GM12878 (cell line): ENCODE measurements at regions not wholly inside any gene's neighbourhood (a gene's known extent, or its start where the extent isn't known, plus 50 kb on each side); places are given as distances from the start of the nearest gene placed in this dataset.

Experiments
- HDAC2 ChIP-seq: fragments of 200-600 bp; sonication (generic); IDR thresholded peaks from 2 replicates; pipeline ENCODE4 v1.6.1; 2017
- POLR2AphosphoS2 ChIP-seq: IDR thresholded peaks from 2 replicates; pipeline ENCODE4 v1.6.1; 2011; ENCODE audit warnings: low read depth, mild to moderate bottlenecking, low read length, improper control_type of control experiment, moderate library complexity
- SMARCA5 ChIP-seq: fragments of 450-650 bp; IDR thresholded peaks from 2 replicates; pipeline ENCODE4 v1.6.1; 2017; ENCODE audit warnings: mild to moderate bottlenecking
- SRF ChIP-seq, 2 experiments: IDR thresholded peaks; 2 replicates each; pipeline ENCODE4 v1.6.1; 2011; ENCODE audit warnings: low read depth in 2 of 2, low read length in 2 of 2, mild to moderate bottlenecking in 1 of 2, moderate library complexity in 1 of 2
- TF ChIP-seq, protein P1 (sequence below): IDR thresholded peaks from 2 replicates; pipeline ENCODE4 v1.6.1; 2012; ENCODE audit warnings: low read depth, low read length, improper control_type of control experiment
- TF ChIP-seq, protein P2 (sequence below), 3 experiments: IDR thresholded peaks in 2 of 3; conservative IDR thresholded peaks in 1 of 3; 2 replicates each; pipeline ENCODE4 v1.5.1; 2011; ENCODE audit warnings: low read depth in 3 of 3, low read length in 3 of 3, mild to moderate bottlenecking in 3 of 3, control low read depth in 2 of 3, moderate library complexity in 2 of 3, inconsistent platforms in 1 of 3, mixed read lengths in 1 of 3; ENCODE audit not compliant: control insufficient read depth in 2 of 3, insufficient read depth in 1 of 3; ENCODE audit errors: extremely low read depth in 1 of 3
- TF ChIP-seq, protein P3 (sequence below): fragments of 450-650 bp; IDR thresholded peaks from 2 replicates; pipeline ENCODE4 v1.6.1; 2016; ENCODE audit warnings: mild to moderate bottlenecking

DNA sequence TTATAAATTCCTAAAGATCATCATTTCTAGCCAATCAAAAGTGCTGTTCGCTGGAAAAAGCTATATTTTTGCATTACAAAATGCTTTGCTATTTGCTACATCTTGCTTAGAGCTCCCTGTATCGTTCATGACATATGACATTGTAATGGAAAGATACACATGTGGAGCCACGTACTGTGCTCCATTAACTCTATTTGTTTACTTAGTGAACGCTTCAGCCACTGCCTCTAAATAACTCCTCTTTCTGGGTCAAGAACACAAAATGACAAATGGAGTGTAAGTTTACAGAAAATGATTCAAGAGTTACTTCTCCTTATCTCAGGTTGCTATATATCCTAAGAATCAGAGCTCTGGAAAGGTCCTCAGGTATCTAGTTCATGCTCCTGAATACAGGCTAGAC, 329.1 kb upstream of the SMIM31 start:
- TF ChIP-seq POLR2AphosphoS2: no peak
- TF ChIP-seq SRF (IDR thresholded peaks at IDR 0.05; ENCODE audit: low read depth in 2 of 2, low read length in 2 of 2): no peak
- TF ChIP-seq, protein P1, sequence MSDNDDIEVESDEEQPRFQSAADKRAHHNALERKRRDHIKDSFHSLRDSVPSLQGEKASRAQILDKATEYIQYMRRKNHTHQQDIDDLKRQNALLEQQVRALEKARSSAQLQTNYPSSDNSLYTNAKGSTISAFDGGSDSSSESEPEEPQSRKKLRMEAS: no peak
- TF ChIP-seq, protein P2, sequence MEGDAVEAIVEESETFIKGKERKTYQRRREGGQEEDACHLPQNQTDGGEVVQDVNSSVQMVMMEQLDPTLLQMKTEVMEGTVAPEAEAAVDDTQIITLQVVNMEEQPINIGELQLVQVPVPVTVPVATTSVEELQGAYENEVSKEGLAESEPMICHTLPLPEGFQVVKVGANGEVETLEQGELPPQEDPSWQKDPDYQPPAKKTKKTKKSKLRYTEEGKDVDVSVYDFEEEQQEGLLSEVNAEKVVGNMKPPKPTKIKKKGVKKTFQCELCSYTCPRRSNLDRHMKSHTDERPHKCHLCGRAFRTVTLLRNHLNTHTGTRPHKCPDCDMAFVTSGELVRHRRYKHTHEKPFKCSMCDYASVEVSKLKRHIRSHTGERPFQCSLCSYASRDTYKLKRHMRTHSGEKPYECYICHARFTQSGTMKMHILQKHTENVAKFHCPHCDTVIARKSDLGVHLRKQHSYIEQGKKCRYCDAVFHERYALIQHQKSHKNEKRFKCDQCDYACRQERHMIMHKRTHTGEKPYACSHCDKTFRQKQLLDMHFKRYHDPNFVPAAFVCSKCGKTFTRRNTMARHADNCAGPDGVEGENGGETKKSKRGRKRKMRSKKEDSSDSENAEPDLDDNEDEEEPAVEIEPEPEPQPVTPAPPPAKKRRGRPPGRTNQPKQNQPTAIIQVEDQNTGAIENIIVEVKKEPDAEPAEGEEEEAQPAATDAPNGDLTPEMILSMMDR (IDR thresholded peaks at IDR 0.05 in 2 of 3, conservative IDR thresholded peaks at IDR 0.05 in 1 of 3; ENCODE audit: control insufficient read depth in 2 of 3, extremely low read depth in 1 of 3, insufficient read depth in 1 of 3, low read depth in 3 of 3, low read length in 3 of 3): no peak
- TF ChIP-seq, protein P3, sequence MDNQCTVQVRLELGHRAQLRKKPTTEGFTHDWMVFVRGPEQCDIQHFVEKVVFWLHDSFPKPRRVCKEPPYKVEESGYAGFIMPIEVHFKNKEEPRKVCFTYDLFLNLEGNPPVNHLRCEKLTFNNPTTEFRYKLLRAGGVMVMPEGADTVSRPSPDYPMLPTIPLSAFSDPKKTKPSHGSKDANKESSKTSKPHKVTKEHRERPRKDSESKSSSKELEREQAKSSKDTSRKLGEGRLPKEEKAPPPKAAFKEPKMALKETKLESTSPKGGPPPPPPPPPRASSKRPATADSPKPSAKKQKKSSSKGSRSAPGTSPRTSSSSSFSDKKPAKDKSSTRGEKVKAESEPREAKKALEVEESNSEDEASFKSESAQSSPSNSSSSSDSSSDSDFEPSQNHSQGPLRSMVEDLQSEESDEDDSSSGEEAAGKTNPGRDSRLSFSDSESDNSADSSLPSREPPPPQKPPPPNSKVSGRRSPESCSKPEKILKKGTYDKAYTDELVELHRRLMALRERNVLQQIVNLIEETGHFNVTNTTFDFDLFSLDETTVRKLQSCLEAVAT: no peak
- TF ChIP-seq SMARCA5: no peak
- TF ChIP-seq HDAC2: no peak
